ENCODE measurements at regions not wholly inside any gene's neighbourhood (a gene's known extent, or its start where the extent isn't known, plus 50 kb on each side); places are given as distances from the start of the nearest gene placed in this dataset.
"Not testable (repeated sequence)": the region's sequence is repeated elsewhere in the genome, so short reads cannot be mapped to it uniquely, and the experiment has no call there.

- ChIA-PET POLR2A (no interaction called here), CTCF (no interaction called here)
- Mint-ChIP-seq H3K9me3 (peaks cover 0 to 5% (median 0%) of the 10 kb centered on the region in 3 donors), H3K27ac (no peak overlapping the region), H3K4me1 (no peaks in the 10 kb centered on the region), H3K27me3 (peaks cover 3 to 5% of the 10 kb centered on the region in 2 donors), H3K36me3 (no peaks in the 10 kb centered on the region), H3K4me3 (no peak overlapping the region)
- Histone ChIP-seq H3K27ac (ENCODE audit: low read length) (no peak overlapping the region), H3K4me1 (ENCODE audit: control insufficient read depth in 1 of 2, extremely low read depth in 1 of 2, insufficient read depth in 2 of 2, low read length in 2 of 2) (no peaks in the 10 kb centered on the region), H3K9me3 (no peaks in the 10 kb centered on the region), H3K36me3 (ENCODE audit: control insufficient read depth in 2 of 2, extremely low read depth in 1 of 2, insufficient read depth in 1 of 2, low read length in 1 of 2) (no peaks in the 10 kb centered on the region), H3K27me3 (replicated peaks in 1 of 2; ENCODE audit: control insufficient read depth in 2 of 2, extremely low read depth in 1 of 2, insufficient read depth in 2 of 2, low read length in 1 of 2) (peaks cover 0 to 2% of the 10 kb centered on the region in 2 experiments), H3K4me3 (ENCODE audit: control insufficient read depth in 1 of 2, extremely low read depth in 1 of 2, low read length in 1 of 2) (no peak overlapping the region)
- ATAC-seq (replicated peaks in 1 of 4) (no peak), DNase-seq (no peak)
- no CpG with 5 or more reads among the region's 1 CpG for WGBS (ENCODE audit: insufficient coverage)
Measured at GRCh38 chr1:221040101-221040500, 160.9 kb downstream of the HLX start.

DNA sequence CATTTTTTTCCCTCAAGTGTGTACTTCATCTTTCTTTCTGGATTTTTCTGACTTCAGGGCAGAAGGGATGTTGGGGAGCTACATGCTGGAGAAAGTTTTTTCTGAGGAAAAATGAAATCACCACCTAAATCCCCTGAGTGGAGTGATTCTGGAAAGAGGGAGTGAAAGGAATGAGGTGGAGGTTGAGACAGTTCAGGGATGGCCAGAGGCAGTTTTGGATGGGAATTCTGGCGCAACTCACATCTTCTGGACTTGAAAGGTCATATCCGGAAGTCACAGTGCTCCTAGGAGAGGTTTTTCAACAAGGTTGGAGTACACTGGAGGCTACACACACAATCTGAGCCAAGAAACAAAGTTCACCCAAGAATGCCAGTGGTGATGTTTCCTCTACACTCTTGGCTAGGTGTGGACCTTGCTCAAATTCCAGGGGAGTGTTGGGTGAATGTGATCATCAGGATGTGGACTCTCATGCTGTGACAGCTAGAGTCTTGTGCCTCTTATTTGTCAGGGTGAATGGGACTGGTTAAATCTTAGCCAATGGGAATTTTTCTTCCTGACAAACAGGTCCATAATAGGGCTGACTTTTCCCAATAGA lies 161.5 kb downstream of the HLX start:
- no peak overlapping the region for H3K4me3 ChIP-seq (ENCODE audit: control insufficient read depth in 1 of 2, extremely low read depth in 1 of 2, low read length in 1 of 2)
- Mint-ChIP-seq H3K4me1 (no peaks in the 10 kb centered on the region), H3K4me3 (no peak overlapping the region), H3K27me3 (peaks cover 3 to 8% of the 10 kb centered on the region in 2 donors), H3K27ac (no peak overlapping the region), H3K9me3 (peaks cover 0 to 5% (median 0%) of the 10 kb centered on the region in 3 donors), H3K36me3 (no peaks in the 10 kb centered on the region)
- CTCF ChIA-PET = no interaction called here
- no peaks in the 10 kb centered on the region for H3K36me3 ChIP-seq (ENCODE audit: control insufficient read depth in 2 of 2, extremely low read depth in 1 of 2, insufficient read depth in 1 of 2, low read length in 1 of 2)
- no peak for ATAC-seq (replicated peaks in 1 of 4)
- DNase-seq = no peak
- H3K9me3 ChIP-seq = no peaks in the 10 kb centered on the region
- no peaks in the 10 kb centered on the region for H3K4me1 ChIP-seq (ENCODE audit: control insufficient read depth in 1 of 2, extremely low read depth in 1 of 2, insufficient read depth in 2 of 2, low read length in 2 of 2)
- peaks cover 0 to 2% of the 10 kb centered on the region in 2 experiments for H3K27me3 ChIP-seq (replicated peaks in 1 of 2; ENCODE audit: control insufficient read depth in 2 of 2, extremely low read depth in 1 of 2, insufficient read depth in 2 of 2, low read length in 1 of 2)
- no peak overlapping the region for H3K27ac ChIP-seq (ENCODE audit: low read length)
- POLR2A ChIA-PET = no interaction called here
- WGBS (ENCODE audit: insufficient coverage) = 80% methylated on average over 1 of the region's 2 CpGs

DNA sequence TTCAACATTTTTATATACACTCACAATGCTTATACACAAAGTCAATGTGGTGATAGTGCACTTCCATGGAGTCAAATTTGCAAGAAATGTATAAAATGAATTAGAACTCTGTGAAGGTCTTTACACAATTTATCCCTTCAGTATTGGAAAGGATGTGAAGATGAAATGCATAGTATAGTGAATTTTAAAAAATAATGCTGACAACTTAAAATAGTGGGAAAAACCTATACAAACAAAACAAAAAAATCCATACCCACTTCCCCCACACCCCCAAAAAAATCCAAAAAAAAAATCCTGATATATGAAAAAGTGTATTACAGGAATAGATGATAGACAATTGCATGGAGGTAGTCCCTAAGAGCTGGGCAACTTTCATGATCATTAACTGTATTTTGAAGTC lies 165.3 kb downstream of the HLX start:
- POLR2A ChIA-PET = no interaction called here

DNA sequence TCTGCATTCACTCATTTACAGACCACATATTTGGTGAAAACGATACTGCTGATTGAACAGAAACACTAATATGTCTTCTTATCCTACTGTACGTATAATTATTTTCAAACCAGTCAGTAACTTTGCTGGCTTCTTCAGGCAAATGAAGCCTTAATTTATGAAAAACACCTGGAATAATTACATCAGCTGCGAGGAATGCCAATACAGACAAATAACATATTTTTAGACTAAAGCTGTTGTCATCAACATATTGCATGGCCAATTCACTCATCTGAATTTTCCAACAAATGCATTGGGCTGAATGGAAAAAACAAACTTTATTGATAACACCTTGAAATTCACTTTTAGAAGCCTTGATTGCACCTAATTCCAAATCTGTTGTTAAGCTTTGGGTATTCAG lies 165.9 kb downstream of the HLX start:
- Histone ChIP-seq H3K36me3 (ENCODE audit: control insufficient read depth in 2 of 2, extremely low read depth in 1 of 2, insufficient read depth in 1 of 2, low read length in 1 of 2) (no peaks in the 10 kb centered on the region), H3K4me1 (ENCODE audit: control insufficient read depth in 1 of 2, extremely low read depth in 1 of 2, insufficient read depth in 2 of 2, low read length in 2 of 2) (no peaks in the 10 kb centered on the region), H3K4me3 (ENCODE audit: control insufficient read depth in 1 of 2, extremely low read depth in 1 of 2, low read length in 1 of 2) (no peak overlapping the region), H3K27me3 (replicated peaks in 1 of 2; ENCODE audit: control insufficient read depth in 2 of 2, extremely low read depth in 1 of 2, insufficient read depth in 2 of 2, low read length in 1 of 2) (peaks cover 0 to 6% of the 10 kb centered on the region in 2 experiments), H3K9me3 (no peaks in the 10 kb centered on the region), H3K27ac (ENCODE audit: low read length) (no peak overlapping the region)
- Mint-ChIP-seq H3K27ac (no peak overlapping the region), H3K4me3 (no peak overlapping the region), H3K27me3 (peaks cover 0 to 10% of the 10 kb centered on the region in 2 donors), H3K4me1 (peaks cover 0 to 2% (median 0%) of the 10 kb centered on the region in 3 donors), H3K36me3 (no peaks in the 10 kb centered on the region), H3K9me3 (peaks cover 4 to 9% (median 8%) of the 10 kb centered on the region in 3 donors)
- no peak for DNase-seq
- POLR2A ChIA-PET = no interaction called here
- WGBS (ENCODE audit: insufficient coverage) = 90% methylated on average over 2 of the region's 3 CpGs
- no peak for ATAC-seq (replicated peaks in 1 of 4)
- CTCF ChIA-PET = no interaction called here

More for the DNA sequence above, 165.3 kb downstream of the HLX start:
- no peaks in the 10 kb centered on the region for H3K4me1 ChIP-seq (ENCODE audit: control insufficient read depth in 1 of 2, extremely low read depth in 1 of 2, insufficient read depth in 2 of 2, low read length in 2 of 2)
- CTCF ChIA-PET = no interaction called here
- peaks cover 0 to 6% of the 10 kb centered on the region in 2 experiments for H3K27me3 ChIP-seq (replicated peaks in 1 of 2; ENCODE audit: control insufficient read depth in 2 of 2, extremely low read depth in 1 of 2, insufficient read depth in 2 of 2, low read length in 1 of 2)
- H3K36me3 ChIP-seq (ENCODE audit: control insufficient read depth in 2 of 2, extremely low read depth in 1 of 2, insufficient read depth in 1 of 2, low read length in 1 of 2) = no peaks in the 10 kb centered on the region
- Mint-ChIP-seq H3K9me3 (peaks cover 0 to 3% (median 2%) of the 10 kb centered on the region in 3 donors), H3K4me1 (peaks cover 0 to 2% (median 0%) of the 10 kb centered on the region in 3 donors), H3K27me3 (peaks cover 2 to 10% of the 10 kb centered on the region in 2 donors), H3K4me3 (no peak overlapping the region), H3K27ac (no peak overlapping the region), H3K36me3 (no peaks in the 10 kb centered on the region)
- no peaks in the 10 kb centered on the region for H3K9me3 ChIP-seq
- no peak overlapping the region for H3K27ac ChIP-seq (ENCODE audit: low read length)
- DNase-seq (no peak), ATAC-seq (replicated peaks in 1 of 4) (no peak)
- H3K4me3 ChIP-seq (ENCODE audit: control insufficient read depth in 1 of 2, extremely low read depth in 1 of 2, low read length in 1 of 2) = no peak overlapping the region

DNA sequence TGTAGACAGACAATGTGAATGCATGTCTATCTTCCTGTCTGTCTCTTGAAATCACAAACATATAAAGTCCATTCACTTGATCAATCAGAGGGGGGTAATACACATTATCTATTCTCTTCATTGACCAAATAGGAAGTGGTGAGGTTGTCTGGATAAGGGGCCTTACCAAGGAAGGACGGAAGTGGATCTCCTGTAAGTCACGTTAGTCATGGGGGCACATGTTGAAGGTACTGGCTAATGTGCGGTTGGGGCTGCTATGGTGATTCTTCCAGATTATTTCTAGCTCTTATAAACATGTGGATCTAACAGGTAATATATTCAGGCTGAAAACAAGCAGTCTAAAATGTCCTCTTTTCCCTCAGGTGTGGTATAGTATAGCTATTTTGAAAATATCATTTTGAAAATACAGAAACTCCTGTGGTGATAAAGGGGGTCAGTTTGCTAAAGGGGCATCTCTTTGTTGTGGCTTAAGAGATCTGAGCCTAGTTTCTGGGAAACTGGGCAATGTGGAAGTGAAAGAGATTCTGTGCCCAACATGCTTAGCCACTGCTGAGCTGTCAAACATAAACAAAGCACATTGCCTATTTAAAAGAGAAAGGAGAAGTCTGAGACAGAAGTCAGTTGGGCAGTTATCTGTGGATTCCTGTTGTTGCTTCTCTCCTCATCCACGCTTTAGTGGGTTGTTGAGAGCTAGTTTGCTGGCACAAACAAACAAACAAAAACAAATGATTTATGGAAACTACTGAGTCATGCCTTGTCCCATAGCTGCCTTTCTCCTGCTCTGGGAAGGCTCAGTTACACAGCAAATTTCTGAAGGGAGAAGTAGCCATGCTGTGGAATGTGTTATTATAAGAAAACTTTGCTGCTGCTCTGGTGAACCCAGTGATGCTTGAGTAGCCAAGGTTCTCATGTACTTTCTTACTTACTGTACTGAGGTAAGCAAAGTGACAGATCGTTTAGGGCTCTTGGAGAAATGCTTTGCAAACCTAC lies 166.9 kb downstream of the HLX start:
- H3K27me3 ChIP-seq (replicated peaks in 1 of 2; ENCODE audit: control insufficient read depth in 2 of 2, extremely low read depth in 1 of 2, insufficient read depth in 2 of 2, low read length in 1 of 2) = peaks cover 0 to 6% of the 10 kb centered on the region in 2 experiments
- Mint-ChIP-seq H3K27ac (no peak overlapping the region), H3K27me3 (peaks cover 0 to 10% of the 10 kb centered on the region in 2 donors), H3K36me3 (no peaks in the 10 kb centered on the region), H3K4me1 (peaks cover 0 to 2% (median 0%) of the 10 kb centered on the region in 3 donors), H3K4me3 (no peak overlapping the region), H3K9me3 (peaks cover 7 to 12% (median 11%) of the 10 kb centered on the region in 3 donors)
- POLR2A ChIA-PET = no interaction called here
- H3K27ac ChIP-seq (ENCODE audit: low read length) = no peak overlapping the region
- H3K4me3 ChIP-seq (ENCODE audit: control insufficient read depth in 1 of 2, extremely low read depth in 1 of 2, low read length in 1 of 2) = no peak overlapping the region
- no peaks in the 10 kb centered on the region for H3K4me1 ChIP-seq (ENCODE audit: control insufficient read depth in 1 of 2, extremely low read depth in 1 of 2, insufficient read depth in 2 of 2, low read length in 2 of 2)
- ATAC-seq (replicated peaks in 1 of 4) = no peak
- DNase-seq = no peak
- H3K9me3 ChIP-seq = no peaks in the 10 kb centered on the region
- no peaks in the 10 kb centered on the region for H3K36me3 ChIP-seq (ENCODE audit: control insufficient read depth in 2 of 2, extremely low read depth in 1 of 2, insufficient read depth in 1 of 2, low read length in 1 of 2)
- 80% methylated on average over 1 of the region's 5 CpGs for WGBS (ENCODE audit: insufficient coverage)
- CTCF ChIA-PET = no interaction called here

DNA sequence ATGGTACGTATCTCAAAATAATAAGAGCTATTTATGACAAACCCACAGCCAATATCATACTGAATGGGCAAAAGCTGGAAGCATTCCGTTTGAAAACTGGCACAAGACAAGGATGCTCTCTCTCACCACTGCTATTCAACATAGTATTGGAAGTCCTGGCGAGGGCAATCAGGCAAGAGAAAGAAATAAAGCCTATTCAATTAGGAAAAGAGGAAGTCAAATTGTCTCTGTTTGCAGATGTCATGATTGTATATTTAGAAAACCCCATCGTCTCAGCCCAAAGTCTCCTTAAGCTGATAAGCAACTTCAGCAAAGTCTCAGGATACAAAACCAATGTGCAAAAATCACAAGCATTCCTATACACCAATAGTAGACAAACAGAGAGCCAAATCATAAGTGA lies 172.1 kb downstream of the HLX start:
- H3K36me3 Mint-ChIP-seq; POLR2A ChIA-PET; H3K27me3 ChIP-seq (replicated peaks in 1 of 2; ENCODE audit: control insufficient read depth in 2 of 2, extremely low read depth in 1 of 2, insufficient read depth in 2 of 2, low read length in 1 of 2); DNase-seq; H3K27ac Mint-ChIP-seq; H3K9me3 ChIP-seq; H3K27ac ChIP-seq (ENCODE audit: low read length); H3K4me1 ChIP-seq (ENCODE audit: control insufficient read depth in 1 of 2, extremely low read depth in 1 of 2, insufficient read depth in 2 of 2, low read length in 2 of 2); H3K4me3 Mint-ChIP-seq; H3K4me1 Mint-ChIP-seq; ATAC-seq (replicated peaks in 1 of 4); H3K4me3 ChIP-seq (ENCODE audit: control insufficient read depth in 1 of 2, extremely low read depth in 1 of 2, low read length in 1 of 2); CTCF ChIA-PET; H3K36me3 ChIP-seq (ENCODE audit: control insufficient read depth in 2 of 2, extremely low read depth in 1 of 2, insufficient read depth in 1 of 2, low read length in 1 of 2); H3K27me3 Mint-ChIP-seq: not testable (repeated sequence)
- H3K9me3 Mint-ChIP-seq = peaks cover 7 to 16% (median 15%) of the 10 kb centered on the region in 3 donors
- no CpG with 5 or more reads among the region's 4 CpGs for WGBS (ENCODE audit: insufficient coverage)
